HG02571 (cell line): ENCODE measurements at regions not wholly inside any gene's neighbourhood (a gene's known extent, or its start where the extent isn't known, plus 50 kb on each side); places are given as distances from the start of the nearest gene placed in this dataset.

Source experiments
- ATAC-seq: cut with Tn5 transposase; IDR thresholded peaks from one replicate; pipeline ENCODE4 v1.9.1; 2021; ENCODE audit warnings: mild to moderate bottlenecking, moderate library complexity; ENCODE audit not compliant: unreplicated experiment

GRCh38 chr2:146147448-146148012, 1627.6 kb upstream of the ZEB2 start:
- ATAC-seq = no peak

- ATAC-seq = no peak
Measured at GRCh38 chr2:146143971-146144370, 1624.1 kb upstream of the ZEB2 start.

GRCh38 chr2:146138820-146139219, 1618.9 kb upstream of the ZEB2 start:
- ATAC-seq = no peak

GRCh38 chr2:146135245-146135644, 1615.3 kb upstream of the ZEB2 start:
- no peak for ATAC-seq

GRCh38 chr2:146131785-146132184, 1611.9 kb upstream of the ZEB2 start:
- ATAC-seq = no peak

- no peak for ATAC-seq
Measured at GRCh38 chr2:146131048-146131447, 1611.1 kb upstream of the ZEB2 start.

GRCh38 chr2:146130290-146130689, 1610.4 kb upstream of the ZEB2 start:
- no peak for ATAC-seq

- no peak for ATAC-seq
Measured at GRCh38 chr2:146129231-146129630, 1609.3 kb upstream of the ZEB2 start.

- ATAC-seq = no peak
Measured at GRCh38 chr2:146128216-146128615, 1608.3 kb upstream of the ZEB2 start.

GRCh38 chr2:146125551-146125950, 1605.6 kb upstream of the ZEB2 start:
- no peak for ATAC-seq

GRCh38 chr2:146124741-146125140, 1604.8 kb upstream of the ZEB2 start:
- ATAC-seq = no peak

- no peak for ATAC-seq
Measured at GRCh38 chr2:146123714-146124113, 1603.8 kb upstream of the ZEB2 start.

- ATAC-seq = no peak
Measured at GRCh38 chr2:146123256-146123655, 1603.3 kb upstream of the ZEB2 start.

GRCh38 chr2:146119586-146119985, 1599.7 kb upstream of the ZEB2 start:
- no peak for ATAC-seq

- ATAC-seq = no peak
Measured at GRCh38 chr2:146108993-146109392, 1589.1 kb upstream of the ZEB2 start.

- no peak for ATAC-seq
Measured at GRCh38 chr2:146094185-146094584, 1574.3 kb upstream of the ZEB2 start.

GRCh38 chr2:146081459-146081858, 1561.5 kb upstream of the ZEB2 start:
- ATAC-seq = no peak

GRCh38 chr2:146080925-146081324, 1561.0 kb upstream of the ZEB2 start:
- no peak for ATAC-seq

- no peak for ATAC-seq
Measured at GRCh38 chr2:146079216-146079615, 1559.3 kb upstream of the ZEB2 start.

- no peak for ATAC-seq
Measured at GRCh38 chr2:146077156-146077555, 1557.2 kb upstream of the ZEB2 start.

GRCh38 chr2:146068051-146068450, 1548.1 kb upstream of the ZEB2 start:
- no peak for ATAC-seq

- ATAC-seq = no peak
Measured at GRCh38 chr2:146048141-146048540, 1528.2 kb upstream of the ZEB2 start.

GRCh38 chr2:146041274-146041910, 1521.5 kb upstream of the ZEB2 start:
- ATAC-seq = no peak
